Mesenchymal stem cell (in vitro differentiated cells and primary cell): ENCODE measurements at regions not wholly inside any gene's neighbourhood (a gene's known extent, or its start where the extent isn't known, plus 50 kb on each side); places are given as distances from the start of the nearest gene placed in this dataset.

Source experiments
- DNase-seq: peaks from one replicate; pipeline ENCODE4 v3.0.0-alpha.2; 2013
- H2AFZ ChIP-seq: one replicate; pipeline ENCODE4 v1.6.1; 2013; ENCODE audit warnings: low read depth, mild to moderate bottlenecking, control low read depth, inconsistent platforms, low read length, moderate library complexity
- H2AK5ac ChIP-seq: 2 replicates; pipeline ENCODE4 v1.6.1; 2013; ENCODE audit warnings: low read length, moderate library complexity, mild to moderate bottlenecking, inconsistent platforms; ENCODE audit not compliant: severe bottlenecking
- H2BK120ac ChIP-seq: one replicate; pipeline ENCODE4 v1.6.1; 2013; ENCODE audit warnings: low read depth, mild to moderate bottlenecking, inconsistent platforms, low read length, moderate library complexity
- H2BK12ac ChIP-seq, 2 experiments: one replicate each; pipeline ENCODE4 v1.6.1; 2013; ENCODE audit warnings: inconsistent platforms in 2 of 2, low read length in 2 of 2, mild to moderate bottlenecking in 2 of 2, moderate library complexity in 2 of 2, control low read depth in 1 of 2
- H2BK15ac ChIP-seq: one replicate; pipeline ENCODE4 v1.6.1; 2013; ENCODE audit warnings: mild to moderate bottlenecking, low read depth, inconsistent platforms; ENCODE audit not compliant: poor library complexity, severe bottlenecking
- H2BK5ac ChIP-seq: 2 replicates; pipeline ENCODE4 v1.6.1; 2013; ENCODE audit warnings: low read depth, mild to moderate bottlenecking, low read length, control low read depth, inconsistent platforms; ENCODE audit not compliant: poor library complexity, severe bottlenecking
- H3K14ac ChIP-seq, 2 experiments: one replicate each; pipeline ENCODE4 v1.6.1; 2013; ENCODE audit warnings: inconsistent platforms in 2 of 2, low read length in 2 of 2, control low read depth in 1 of 2, mild to moderate bottlenecking in 1 of 2, moderate library complexity in 1 of 2
- H3K18ac ChIP-seq, 2 experiments: one replicate each; pipeline ENCODE4 v1.6.1; 2013; ENCODE audit warnings: inconsistent platforms in 2 of 2, low read length in 2 of 2, control low read depth in 1 of 2, low read depth in 1 of 2, mild to moderate bottlenecking in 1 of 2
- H3K23ac ChIP-seq, 2 experiments: one replicate each; pipeline ENCODE4 v1.6.1; 2013; ENCODE audit warnings: inconsistent platforms in 2 of 2, low read length in 2 of 2, mild to moderate bottlenecking in 2 of 2, moderate library complexity in 2 of 2, control low read depth in 1 of 2
- H3K27ac ChIP-seq: 2 replicates; pipeline ENCODE4 v1.5.1; 2013; ENCODE audit warnings: mild to moderate bottlenecking, moderate library complexity, low read length, control low read depth, inconsistent platforms; ENCODE audit not compliant: poor library complexity, severe bottlenecking
- H3K27me3 ChIP-seq, 2 experiments: 2 replicates each; pipeline versions ENCODE4 v1.6.1 to v1.7.0; 2013; ENCODE audit warnings: low read length in 2 of 2, mild to moderate bottlenecking in 2 of 2, moderate library complexity in 2 of 2, control low read depth in 1 of 2, inconsistent platforms in 1 of 2; ENCODE audit not compliant: control insufficient read depth in 1 of 2, insufficient read depth in 1 of 2
- H3K36me3 ChIP-seq, 2 experiments: 2 replicates each; pipeline versions ENCODE4 v1.6.1 to v1.7.0; 2013; ENCODE audit warnings: low read length in 2 of 2, control low read depth in 1 of 2, inconsistent platforms in 1 of 2, low read depth in 1 of 2, mild to moderate bottlenecking in 1 of 2; ENCODE audit not compliant: insufficient read depth in 2 of 2, control insufficient read depth in 1 of 2
- H3K4ac ChIP-seq, 2 experiments: one replicate each; pipeline ENCODE4 v1.6.1; 2013; ENCODE audit warnings: inconsistent platforms in 2 of 2, low read length in 2 of 2, mild to moderate bottlenecking in 2 of 2, moderate library complexity in 2 of 2, control low read depth in 1 of 2, low read depth in 1 of 2
- H3K4me1 ChIP-seq: 2 replicates; pipeline ENCODE4 v1.6.1; 2013; ENCODE audit warnings: low read depth, low read length, control low read depth; ENCODE audit not compliant: control insufficient read depth, insufficient read depth
- H3K4me2 ChIP-seq: 2 replicates; pipeline ENCODE4 v1.6.1; 2013; ENCODE audit warnings: low read length, mild to moderate bottlenecking, inconsistent platforms; ENCODE audit not compliant: poor library complexity, severe bottlenecking
- H3K4me3 ChIP-seq, 2 experiments: 2 replicates each; pipeline versions ENCODE4 v1.5.1 to v1.7.0; 2013; ENCODE audit warnings: low read length in 2 of 2, mild to moderate bottlenecking in 2 of 2, control low read depth in 1 of 2, low read depth in 1 of 2; ENCODE audit not compliant: insufficient read depth in 1 of 2
- H3K79me1 ChIP-seq: replicated peaks from 2 replicates; pipeline ENCODE4 v1.6.1; 2013; ENCODE audit warnings: mild to moderate bottlenecking, control low read depth, low read length, inconsistent platforms; ENCODE audit not compliant: poor library complexity, severe bottlenecking
- H3K9ac ChIP-seq: 2 replicates; pipeline ENCODE4 v1.7.0; 2013; ENCODE audit warnings: mild to moderate bottlenecking, low read length, moderate library complexity
- H3K9me3 ChIP-seq: 2 replicates; pipeline ENCODE4 v1.7.0; 2013; ENCODE audit warnings: mild to moderate bottlenecking, low read length; ENCODE audit not compliant: control insufficient read depth
- H4K8ac ChIP-seq: one replicate; pipeline ENCODE4 v1.6.1; 2013; ENCODE audit warnings: inconsistent platforms, mild to moderate bottlenecking, low read length, moderate library complexity
- H4K91ac ChIP-seq: one replicate; pipeline ENCODE4 v1.6.1; 2013; ENCODE audit warnings: mild to moderate bottlenecking, low read length, inconsistent platforms
- WGBS: methylation state at CpG from one replicate; pipeline ENCODE4 v1.1.7; 2013; ENCODE audit warnings: mixed read lengths; 5-methylcytosine and 5-hydroxymethylcytosine counted together

DNA sequence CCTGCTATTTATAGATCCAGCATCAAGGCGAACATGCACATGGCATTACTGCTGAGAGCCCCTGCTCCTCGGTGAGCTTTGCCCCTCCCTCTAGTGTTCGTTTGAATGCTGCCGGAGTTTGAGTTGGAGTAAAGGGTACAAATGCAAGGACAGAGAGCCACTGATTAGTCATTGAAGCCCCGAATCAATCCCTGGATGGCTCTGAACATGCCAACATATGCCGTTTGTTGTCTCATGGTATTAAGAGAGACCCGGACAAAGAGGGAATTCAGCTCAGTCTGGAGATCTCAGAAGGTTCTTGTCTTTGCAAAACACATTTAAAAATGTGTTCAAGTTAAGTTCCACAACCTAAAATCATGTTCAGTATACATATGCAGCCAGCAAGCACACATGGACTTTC lies 789.2 kb upstream of the NR2F2 start:
- no peak overlapping the region for H2BK5ac ChIP-seq
- no peak overlapping the region for H2AFZ ChIP-seq
- no peaks in the 10 kb centered on the region for H3K27me3 ChIP-seq
- H3K14ac ChIP-seq = no peak overlapping the region
- no peak overlapping the region for H3K18ac ChIP-seq
- H3K4me2 ChIP-seq = no peak overlapping the region
- no peaks in the 10 kb centered on the region for H3K9me3 ChIP-seq
- no peak overlapping the region for H2BK15ac ChIP-seq
- H2BK12ac ChIP-seq = no peak overlapping the region
- no peak overlapping the region for H3K27ac ChIP-seq
- H3K79me1 ChIP-seq = no peaks in the 10 kb centered on the region
- H3K9ac ChIP-seq = no peak overlapping the region
- H3K36me3 ChIP-seq = no peaks in the 10 kb centered on the region
- H3K4me1 ChIP-seq = no peaks in the 10 kb centered on the region
- no peak overlapping the region for H3K23ac ChIP-seq
- no peak overlapping the region for H2BK120ac ChIP-seq
- H4K8ac ChIP-seq = no peak overlapping the region
- no peak overlapping the region for H4K91ac ChIP-seq
- no peak overlapping the region for H2AK5ac ChIP-seq
- no peak overlapping the region for H3K4ac ChIP-seq
- WGBS = 90% methylated on average over 7 of the region's 7 CpGs
- no peak for DNase-seq
- H3K4me3 ChIP-seq = no peak overlapping the region

DNA sequence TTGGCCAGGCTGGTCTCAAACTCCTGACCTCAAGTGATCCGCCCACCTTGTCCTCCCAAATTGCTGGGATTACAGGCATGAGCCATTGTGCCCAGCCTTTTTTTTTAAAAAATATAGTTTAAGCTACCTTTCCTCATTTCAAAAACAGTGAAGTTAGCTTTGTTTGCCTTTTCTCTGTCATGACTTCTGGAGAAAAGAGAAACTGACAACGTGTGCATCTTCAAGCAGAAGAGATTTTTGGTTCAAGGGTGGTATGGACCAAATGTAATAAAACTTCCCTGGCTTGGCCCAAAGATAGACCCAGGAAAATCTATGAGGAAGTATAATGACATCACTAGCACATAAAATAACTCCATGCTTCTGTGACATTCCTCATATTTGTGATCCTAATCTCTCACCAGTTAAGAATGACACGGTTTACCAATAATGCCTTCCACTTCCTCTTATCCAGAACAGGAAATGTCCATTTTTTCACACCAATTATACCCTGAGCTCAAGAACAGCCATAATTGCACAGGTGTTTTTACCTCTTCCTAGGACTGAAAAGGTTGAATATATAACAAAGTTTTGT lies 781.2 kb upstream of the NR2F2 start:
- no peak overlapping the region for H4K8ac ChIP-seq
- no peak overlapping the region for H3K27ac ChIP-seq
- no peak overlapping the region for H2BK12ac ChIP-seq
- H2BK120ac ChIP-seq = no peak overlapping the region
- H3K79me1 ChIP-seq = no peaks in the 10 kb centered on the region
- H3K4me2 ChIP-seq = no peak overlapping the region
- H3K4ac ChIP-seq = no peak overlapping the region
- H3K9me3 ChIP-seq = no peaks in the 10 kb centered on the region
- no peak for DNase-seq
- H3K4me1 ChIP-seq = peaks cover 1% of the 10 kb centered on the region
- H3K27me3 ChIP-seq = no peaks in the 10 kb centered on the region
- no peak overlapping the region for H3K14ac ChIP-seq
- H2BK15ac ChIP-seq = no peak overlapping the region
- H2BK5ac ChIP-seq = no peak overlapping the region
- H2AK5ac ChIP-seq = no peak overlapping the region
- no peak overlapping the region for H3K9ac ChIP-seq
- no peaks in the 10 kb centered on the region for H3K36me3 ChIP-seq
- H4K91ac ChIP-seq = no peak overlapping the region
- no peak overlapping the region for H3K4me3 ChIP-seq
- H2AFZ ChIP-seq = no peak overlapping the region
- WGBS = 90% methylated on average over 2 of the region's 3 CpGs
- H3K23ac ChIP-seq = no peak overlapping the region
- no peak overlapping the region for H3K18ac ChIP-seq

DNA sequence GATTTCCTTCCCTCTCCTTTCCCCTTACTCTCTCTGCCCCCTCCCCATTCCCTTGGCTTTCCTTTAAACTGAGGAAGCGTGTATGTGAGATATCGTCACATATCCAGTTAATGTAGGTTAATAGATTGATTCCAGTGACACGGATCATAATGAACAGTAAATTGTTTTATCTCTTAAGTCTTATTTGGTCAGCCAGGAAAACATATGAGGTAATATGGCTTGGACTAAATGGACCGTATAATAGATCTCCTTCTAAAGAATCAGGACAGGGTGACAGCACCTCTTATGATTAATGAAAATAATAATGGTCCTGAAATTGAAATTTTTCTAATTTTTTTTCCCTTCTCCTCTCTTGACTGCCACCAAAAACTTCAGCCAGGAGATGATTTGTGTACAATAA lies 779.8 kb upstream of the NR2F2 start:
- DNase-seq = no peak
- Histone ChIP-seq H4K91ac (no peak overlapping the region), H3K4me1 (peaks cover 1% of the 10 kb centered on the region), H3K9me3 (no peaks in the 10 kb centered on the region), H3K4me3 (no peak overlapping the region), H2BK12ac (no peak overlapping the region), H3K27ac (no peak overlapping the region), H3K4me2 (no peak overlapping the region), H2BK5ac (no peak overlapping the region), H2BK120ac (no peak overlapping the region), H2BK15ac (no peak overlapping the region), H3K18ac (no peak overlapping the region), H3K36me3 (no peaks in the 10 kb centered on the region), H3K14ac (no peak overlapping the region), H3K9ac (no peak overlapping the region), H4K8ac (no peak overlapping the region), H3K23ac (no peak overlapping the region), H3K4ac (no peak overlapping the region), H3K27me3 (no peaks in the 10 kb centered on the region), H2AK5ac (no peak overlapping the region), H3K79me1 (no peaks in the 10 kb centered on the region), H2AFZ (no peak overlapping the region)
- 100% methylated on average over 4 of the region's 4 CpGs for WGBS

DNA sequence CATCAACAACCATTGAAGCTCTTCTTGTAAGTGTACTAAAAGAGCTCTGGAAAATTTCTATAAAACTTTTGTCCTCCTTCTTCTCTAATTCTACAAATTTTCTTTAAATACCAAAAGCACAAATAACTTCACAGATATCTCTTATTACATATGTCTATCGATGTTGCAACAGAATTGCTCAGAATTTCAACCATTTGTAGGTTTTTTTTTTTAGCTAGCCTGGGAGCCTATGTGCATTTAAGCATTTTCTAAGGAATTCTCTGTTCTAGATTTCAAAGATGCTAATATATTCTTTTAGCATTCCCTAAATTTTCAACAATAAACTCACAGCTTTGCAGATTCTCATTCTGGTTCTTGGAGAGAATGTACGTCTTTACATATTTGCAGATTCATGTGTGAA lies 774.3 kb upstream of the NR2F2 start:
- no peak overlapping the region for H2AK5ac ChIP-seq
- H3K23ac ChIP-seq = no peak overlapping the region
- H2BK5ac ChIP-seq = peak overlapping the region; percentile 86
- no peak overlapping the region for H2BK15ac ChIP-seq
- no peak overlapping the region for H2BK12ac ChIP-seq
- H4K8ac ChIP-seq = no peak overlapping the region
- no peak overlapping the region for H3K4me2 ChIP-seq
- no peak for DNase-seq
- WGBS = 100% methylated on average over 2 of the region's 2 CpGs
- no peaks in the 10 kb centered on the region for H3K79me1 ChIP-seq
- no peak overlapping the region for H3K14ac ChIP-seq
- H3K4me1 ChIP-seq = peaks cover 2% of the 10 kb centered on the region
- no peaks in the 10 kb centered on the region for H3K36me3 ChIP-seq
- H2AFZ ChIP-seq = no peak overlapping the region
- no peak overlapping the region for H3K4ac ChIP-seq
- H3K9ac ChIP-seq = no peak overlapping the region
- H3K18ac ChIP-seq = no peak overlapping the region
- H3K9me3 ChIP-seq = no peaks in the 10 kb centered on the region
- no peaks in the 10 kb centered on the region for H3K27me3 ChIP-seq
- no peak overlapping the region for H3K4me3 ChIP-seq
- H4K91ac ChIP-seq = no peak overlapping the region
- H2BK120ac ChIP-seq = no peak overlapping the region
- H3K27ac ChIP-seq = peak overlapping the region; percentile 99
